Right ventricle myocardium superior (tissue), 1 donor: ENCODE measurements at regions not wholly inside any gene's neighbourhood (a gene's known extent, or its start where the extent isn't known, plus 50 kb on each side); places are given as distances from the start of the nearest gene placed in this dataset.
"Not testable (repeated sequence)": the region's sequence is repeated elsewhere in the genome, so short reads cannot be mapped to it uniquely, and the experiment has no call there.

Experiments
- ATAC-seq: fragments of 200-7000 bp; cut with Tn5 transposase; one replicate; pipeline ENCODE4 v1.9.1; 2020; ENCODE audit warnings: mild to moderate bottlenecking; ENCODE audit not compliant: poor library complexity
- DNase-seq: peaks from one replicate; pipeline ENCODE4 v3.0.0-alpha.2; 2020
- intact Hi-C: fragments of 100-400 bp; cut with DNase I; formaldehyde crosslinking; loops from one replicate; pipeline ENCODE4 v1.11.2; 2022
- donor health status: DM: no; HTN: yes; CAD: no; lungs with severe emphysema.

DNA sequence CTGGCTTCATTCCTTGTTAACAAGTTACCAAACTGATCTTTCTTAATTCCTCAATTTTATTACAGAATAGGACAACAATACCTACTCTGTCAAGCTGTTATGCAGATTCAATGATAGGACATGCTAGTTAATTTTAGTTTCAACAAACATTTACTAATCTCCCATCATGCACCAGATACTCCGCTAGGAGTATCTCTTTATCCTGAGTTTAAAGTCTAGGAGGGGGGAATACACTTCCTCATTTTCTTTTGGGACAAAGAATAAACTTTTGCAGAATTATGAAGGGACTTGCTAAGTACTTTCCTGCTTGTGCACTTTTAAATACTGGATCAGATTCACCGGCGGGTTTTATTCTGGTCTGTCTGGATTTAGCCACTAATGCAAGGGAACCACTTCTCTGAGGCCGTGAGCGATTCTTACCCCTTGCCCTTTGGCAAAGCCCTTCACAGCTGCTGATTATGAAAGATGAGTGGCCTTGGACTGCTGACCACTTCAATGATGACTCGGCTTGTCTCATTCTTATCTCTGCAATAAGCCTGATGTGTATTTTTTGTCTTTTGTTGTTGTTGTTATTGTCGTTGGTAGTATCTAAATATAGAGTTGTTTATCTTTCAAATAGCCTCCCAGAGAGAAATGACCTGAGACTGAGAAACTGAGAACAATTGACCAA is 73.9 kb downstream of the RMI1 start:
- DNase-seq = no peak
- no peak for ATAC-seq
- intact Hi-C loops = loop anchor here (10.0 kb wide), 1 partner anchor 120 kb away; no protein-coding TSS in a partner anchor

DNA sequence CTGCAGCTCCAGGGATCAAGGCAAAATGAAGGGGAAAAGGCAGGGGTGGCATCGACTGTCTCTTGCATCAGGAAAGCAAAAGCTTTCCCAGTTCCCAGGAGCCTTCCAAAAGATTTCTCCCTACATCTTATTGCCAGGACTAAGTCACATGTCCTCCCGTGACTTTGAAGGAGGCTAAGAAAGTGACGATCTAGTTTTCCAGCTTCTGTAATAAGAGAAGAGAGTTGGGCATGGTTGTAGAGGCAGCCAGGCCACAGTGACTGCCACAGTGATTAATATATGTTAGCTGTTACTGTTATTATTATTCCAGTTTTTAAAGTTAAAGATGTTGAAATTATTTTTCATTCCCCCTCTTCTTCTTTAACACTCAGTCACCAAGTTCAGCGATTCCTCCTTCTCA is 77.1 kb downstream of the RMI1 start:
- no peak for ATAC-seq
- intact Hi-C loops = loop anchor here (10.0 kb wide), 1 partner anchor 117 kb away; no protein-coding TSS in a partner anchor
- DNase-seq = no peak

- no peak for ATAC-seq
- DNase-seq = no peak
- intact Hi-C loops = loop anchor here (10.0 kb wide), 1 partner anchor 115 kb away; no protein-coding TSS in a partner anchor
Measured at GRCh38 chr9:84059936-84060335, 79.3 kb downstream of the RMI1 start.

GRCh38 chr9:84061613-84062193 is 81.1 kb downstream of the RMI1 start:
- peak; percentile 94 for ATAC-seq
- intact Hi-C loops = no loop called here
- DNase-seq = no peak

DNA sequence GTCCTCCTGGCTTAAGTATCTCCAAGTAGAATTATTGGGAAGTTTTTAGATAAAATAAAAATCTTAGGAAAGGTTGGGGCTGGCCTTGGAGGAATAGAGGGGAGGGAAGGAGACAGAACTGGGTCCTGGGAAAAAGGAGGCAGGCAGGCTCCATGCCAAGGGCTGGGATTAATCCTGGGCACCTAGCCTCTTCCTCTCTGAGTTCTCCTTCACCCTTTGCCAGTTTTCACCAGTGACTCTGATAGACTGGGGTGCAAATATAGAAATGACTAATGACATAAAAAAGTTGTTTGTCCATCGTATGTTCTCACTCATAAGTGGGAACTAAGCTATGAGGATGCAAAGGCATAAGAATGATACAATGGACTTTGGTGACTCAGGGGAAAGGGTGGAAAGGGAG is 81.9 kb downstream of the RMI1 start:
- intact Hi-C loops = no loop called here
- ATAC-seq (peak; percentile 95), DNase-seq (peak; percentile 69)

DNA sequence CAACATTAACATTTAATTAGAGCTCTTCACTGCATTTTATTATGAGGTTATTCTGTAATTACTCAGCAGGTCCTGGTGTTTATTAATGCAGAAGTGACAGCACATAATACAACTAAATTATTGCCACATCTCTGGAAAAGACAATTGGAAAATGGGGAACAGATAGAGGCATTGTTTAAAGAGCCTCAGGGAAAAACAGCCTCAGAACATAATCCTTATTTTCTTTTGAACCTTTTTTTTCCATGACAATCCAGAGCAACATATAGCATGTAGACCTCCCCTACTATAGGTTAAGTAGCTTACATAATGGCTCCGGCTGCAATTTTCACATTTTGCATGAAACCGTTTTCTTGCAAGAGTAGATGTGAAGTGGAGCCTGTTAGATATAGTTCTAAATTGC is 87.2 kb downstream of the RMI1 start:
- DNase-seq = no peak
- ATAC-seq = no peak
- intact Hi-C loops = no loop called here

DNA sequence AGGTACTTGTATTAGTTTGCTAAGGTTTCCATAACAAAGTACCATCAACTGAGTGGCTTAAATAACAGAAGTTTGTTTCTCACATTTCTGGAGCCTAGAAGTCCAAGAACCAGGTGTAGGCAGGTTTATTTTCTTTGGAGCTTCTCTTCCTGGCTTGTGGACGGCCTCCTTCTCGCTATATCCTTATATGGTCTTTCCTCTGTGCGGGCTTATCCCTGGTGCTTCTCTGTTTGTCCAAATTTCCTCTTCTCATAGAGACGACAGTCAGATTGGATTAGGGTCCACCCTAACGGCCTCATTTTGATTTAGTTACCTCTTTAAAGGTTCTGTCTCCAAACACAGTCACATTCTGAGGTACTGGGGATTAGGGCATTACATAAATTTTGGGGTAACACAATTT is 88.3 kb downstream of the RMI1 start:
- DNase-seq (no peak), ATAC-seq (no peak)
- intact Hi-C loops = no loop called here

- intact Hi-C loops = no loop called here
Measured at GRCh38 chr9:84070590-84070989, 90.0 kb downstream of the RMI1 start.

DNA sequence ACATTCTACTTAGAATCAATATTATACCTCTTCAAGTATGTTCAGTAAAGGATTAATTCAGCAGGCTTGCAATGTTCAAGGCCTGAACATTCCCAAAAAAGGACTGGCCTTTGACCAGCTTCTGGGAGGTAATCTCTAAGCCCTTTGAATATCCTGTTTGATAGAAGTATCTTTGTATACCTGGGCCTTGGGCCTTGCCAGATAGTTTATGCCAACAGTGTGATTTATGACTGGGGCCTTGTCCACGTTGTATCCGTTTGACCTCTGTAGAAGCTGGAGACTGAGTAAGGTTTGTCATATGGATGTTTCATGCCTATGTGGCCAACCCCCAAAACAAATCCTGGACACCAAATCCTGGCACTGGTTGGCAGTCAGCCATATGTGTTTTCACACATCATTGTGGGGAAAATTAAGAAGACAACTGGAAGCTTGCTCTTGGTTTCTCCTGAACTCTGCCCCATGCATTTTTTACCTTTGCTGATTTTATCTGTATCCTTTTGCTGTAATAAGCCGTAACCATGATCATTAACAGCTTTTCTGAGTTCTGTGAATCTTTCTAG is 92.1 kb downstream of the RMI1 start:
- DNase-seq (no peak), ATAC-seq (no peak)
- intact Hi-C loops = no loop called here

More at GRCh38 chr9:84070590-84070989, 90.0 kb downstream of the RMI1 start:
- no peak for DNase-seq
- ATAC-seq = no peak

DNA sequence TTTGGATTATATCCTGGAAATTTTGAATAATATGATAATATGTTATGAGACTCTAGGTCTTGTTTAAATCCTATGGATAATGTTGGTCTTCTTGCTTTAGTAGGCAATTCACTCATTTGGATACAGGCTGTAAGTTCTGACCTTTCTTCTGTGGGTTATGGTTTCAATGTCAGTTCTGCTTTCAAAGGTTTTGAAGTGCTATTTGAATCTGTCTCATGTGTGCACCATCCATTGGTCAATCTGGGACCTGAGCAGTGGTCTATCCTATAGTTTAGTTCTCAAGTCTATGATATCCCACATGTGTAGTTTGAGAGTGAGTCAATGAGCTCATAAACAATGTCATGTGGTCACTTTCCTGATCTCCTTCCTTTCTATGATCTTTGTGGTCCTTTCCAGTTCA is 94.4 kb downstream of the RMI1 start:
- no peak for DNase-seq
- intact Hi-C loops = no loop called here
- no peak for ATAC-seq

- no peak for DNase-seq
- ATAC-seq = no peak
- intact Hi-C loops = no loop called here
Measured at GRCh38 chr9:84076384-84076783, 95.8 kb downstream of the RMI1 start.

- intact Hi-C loops, ATAC-seq, DNase-seq: not testable (repeated sequence)
Measured at GRCh38 chr9:84077816-84078215, 97.2 kb downstream of the RMI1 start.

DNA sequence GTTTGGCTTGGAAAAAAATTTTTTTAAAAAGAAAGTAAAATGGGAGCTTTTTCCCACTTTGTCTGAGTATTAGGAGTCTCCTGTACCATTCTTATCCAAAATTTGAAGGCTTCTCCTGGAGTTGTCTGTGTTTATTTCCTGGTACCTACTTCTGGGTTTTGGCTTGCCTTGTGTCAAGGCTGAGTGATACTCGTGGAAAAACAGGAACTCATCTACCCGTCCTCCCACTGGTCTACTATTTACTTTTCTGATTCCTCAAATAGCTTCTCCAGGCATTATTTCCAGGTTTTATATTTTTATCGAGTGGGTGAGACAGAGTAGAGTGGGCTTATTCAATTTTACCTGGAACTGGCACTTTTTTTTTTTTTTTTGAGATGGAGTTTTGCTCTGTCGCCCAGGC is 99.4 kb downstream of the RMI1 start:
- no peak for DNase-seq
- intact Hi-C loops = no loop called here
- no peak for ATAC-seq

GRCh38 chr9:84101964-84102632 is 121.5 kb downstream of the RMI1 start:
- ATAC-seq (no peak), DNase-seq (no peak)
- intact Hi-C loops = no loop called here

GRCh38 chr9:84103651-84104377 is 123.2 kb downstream of the RMI1 start:
- no peak for DNase-seq
- intact Hi-C loops = no loop called here
- no peak for ATAC-seq

- intact Hi-C loops = no loop called here
- DNase-seq = no peak
- ATAC-seq = peak; percentile 71
Measured at GRCh38 chr9:84107081-84107480, 126.5 kb downstream of the RMI1 start.

DNA sequence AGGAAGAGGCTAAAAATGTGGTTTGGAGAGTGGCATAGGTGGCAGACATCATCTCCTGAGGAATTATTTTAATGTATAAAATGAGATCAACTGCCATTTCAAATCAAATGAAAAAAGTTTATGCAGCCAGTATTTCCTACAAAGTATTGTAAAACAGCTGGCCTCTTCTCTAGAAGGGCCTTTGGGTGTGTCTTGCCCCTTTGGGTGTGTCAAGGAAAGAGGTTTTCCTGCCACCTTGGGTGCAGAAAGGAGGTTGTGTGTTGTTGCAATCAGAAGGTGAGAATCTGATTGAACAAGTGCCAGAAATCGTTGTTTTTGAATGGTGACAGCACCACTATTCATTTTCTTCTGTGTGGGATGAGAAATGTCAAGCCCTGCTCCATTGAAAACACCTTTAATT is 127.4 kb downstream of the RMI1 start:
- ATAC-seq = no peak
- no peak for DNase-seq
- intact Hi-C loops = no loop called here

DNA sequence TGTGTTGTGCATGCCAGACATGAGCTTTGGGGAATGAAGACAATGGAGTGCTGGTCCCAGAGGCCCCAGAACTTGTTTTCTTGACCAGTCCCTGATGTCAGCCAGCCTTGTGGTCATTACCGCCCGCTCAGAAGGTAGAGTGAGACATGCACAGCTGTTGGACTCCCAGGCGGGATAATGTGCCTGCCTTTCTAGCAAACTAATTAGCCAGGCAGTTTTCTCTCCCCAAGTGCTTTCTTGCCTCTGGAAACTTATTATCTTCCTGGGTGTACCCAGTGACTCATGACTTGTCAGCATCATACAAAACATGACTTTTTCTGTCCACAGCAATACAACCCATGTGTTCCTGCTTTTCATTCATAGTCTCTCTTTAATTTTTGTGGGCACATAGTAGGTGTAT is 131.1 kb downstream of the RMI1 start:
- intact Hi-C loops = no loop called here
- ATAC-seq = no peak

DNA sequence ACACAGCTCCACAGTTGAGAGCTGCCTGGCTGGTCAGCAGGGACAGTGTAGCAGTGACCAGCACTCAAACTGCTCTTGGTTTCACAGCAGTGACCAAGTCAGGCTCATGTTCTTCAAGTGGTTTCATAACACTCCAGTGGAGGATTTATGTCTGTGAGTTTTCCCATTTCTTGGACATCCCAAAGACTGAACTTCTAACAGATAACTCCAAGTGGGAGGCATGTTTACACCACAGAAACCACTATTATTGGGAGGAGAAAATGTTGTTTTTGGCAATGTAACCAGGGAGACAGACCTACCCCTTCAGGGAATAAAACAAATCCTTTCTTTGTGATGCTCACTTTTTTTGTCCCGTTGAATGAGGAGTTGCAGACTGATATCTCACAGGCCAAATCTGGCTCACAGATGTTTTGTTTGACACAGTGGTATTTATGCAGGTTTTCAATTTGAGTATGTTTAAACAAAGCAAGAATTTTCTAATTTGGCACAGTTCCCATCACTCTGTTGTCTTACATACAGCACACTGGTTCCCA is 141.5 kb downstream of the RMI1 start:
- ATAC-seq (peak; percentile 68), DNase-seq (no peak)
- intact Hi-C loops = no loop called here

More for the DNA sequence above, 131.1 kb downstream of the RMI1 start:
- DNase-seq = no peak
